Tibial nerve (tissue), 4 donors: ENCODE measurements at regions not wholly inside any gene's neighbourhood (a gene's known extent, or its start where the extent isn't known, plus 50 kb on each side); places are given as distances from the start of the nearest gene placed in this dataset.
"Not testable (repeated sequence)": the region's sequence is repeated elsewhere in the genome, so short reads cannot be mapped to it uniquely, and the experiment has no call there.

Source experiments
- DNase-seq, 2 donors: peaks; one replicate each; pipeline ENCODE4 v3.0.0-alpha.2; 2019; ENCODE audit warnings: low spot score in 2 of 2
- H3K27ac ChIP-seq, 4 donors: fragments of 200-600 bp; sonication (generic) in 3 of 4; one replicate each; pipeline ENCODE4 v1.5.1; 2017 to 2019; ENCODE audit warnings: mild to moderate bottlenecking in 1 of 4
- H3K27me3 ChIP-seq, 2 donors: fragments of 200-600 bp; sonication (generic) in 1 of 2; one replicate each; pipeline versions ENCODE4 v1.5.1 to v1.6.0; 2017 to 2019
- H3K36me3 ChIP-seq, 3 donors: fragments of 200-600 bp; sonication (generic); one replicate each; pipeline ENCODE4 v1.5.1; 2018 to 2019
- H3K4me1 ChIP-seq, 4 donors: fragments of 200-600 bp; sonication (generic) in 3 of 4; one replicate each; pipeline ENCODE4 v1.5.1; 2017 to 2019
- H3K4me3 ChIP-seq, 4 donors: fragments of 200-600 bp; sonication (generic) in 3 of 4; one replicate each; pipeline ENCODE4 v1.5.1; 2017 to 2019; ENCODE audit warnings: mild to moderate bottlenecking in 1 of 4, moderate library complexity in 1 of 4
- H3K9me3 ChIP-seq, 4 donors: fragments of 200-600 bp; sonication (generic) in 3 of 4; one replicate each; pipeline ENCODE4 v1.5.1; 2017 to 2019
- CTCF ChIP-seq, 5 experiments: fragments of 200-600 bp in 3 of 5; fragments of 450-650 bp in 2 of 5; sonication (generic) in 3 of 5; IDR thresholded peaks; one replicate each; pipeline ENCODE4 v1.5.1; 2016 to 2019; ENCODE audit warnings: antibody characterized with exemption in 5 of 5, mild to moderate bottlenecking in 3 of 5, moderate library complexity in 2 of 5
- EP300 ChIP-seq, 2 donors: sonication (generic); formaldehyde crosslinking; IDR thresholded peaks; one replicate each; pipeline ENCODE4 v1.6.1; 2017; ENCODE audit warnings: antibody characterized with exemption in 2 of 2, mild to moderate bottlenecking in 1 of 2
- POLR2A ChIP-seq, 2 donors: fragments of 450-650 bp; IDR thresholded peaks; one replicate each; pipeline ENCODE4 v1.6.1; 2017; ENCODE audit warnings: antibody characterized with exemption in 2 of 2, mild to moderate bottlenecking in 2 of 2, moderate library complexity in 2 of 2
- WGBS, 2 donors: methylation state at CpG; one replicate each; pipeline ENCODE4 v1.1.5; 2018; 5-methylcytosine and 5-hydroxymethylcytosine counted together

DNA sequence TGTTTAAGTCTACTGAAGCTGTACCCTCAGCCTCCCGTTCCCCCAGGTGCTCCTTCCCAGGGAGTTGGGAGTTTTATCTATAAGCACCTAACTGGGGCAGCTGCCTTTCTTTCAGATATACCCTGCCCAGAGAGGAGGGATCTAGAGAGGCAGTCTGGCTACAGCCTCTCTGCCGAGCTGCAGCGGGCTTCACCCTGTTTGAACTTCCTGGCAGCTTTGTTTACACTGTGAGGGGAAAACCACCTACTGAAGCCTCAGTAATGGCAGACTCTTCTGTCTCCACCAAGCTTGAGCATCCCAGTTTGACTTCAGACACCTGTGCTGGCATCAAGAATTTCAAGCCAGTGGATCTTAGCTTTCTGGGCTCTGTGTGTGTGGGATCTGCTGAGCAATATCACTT is 122.5 kb downstream of the MAGEE1 start:
- no peak overlapping the region for H3K27ac ChIP-seq
- H3K4me3 ChIP-seq, result no peak overlapping the region
- no peak for DNase-seq
- TF ChIP-seq EP300 (IDR thresholded peaks at IDR 0.05), result no peak
- no peak for TF ChIP-seq POLR2A (IDR thresholded peaks at IDR 0.05)
- no peak for TF ChIP-seq CTCF (IDR thresholded peaks at IDR 0.05)
- WGBS, 2 donors, result 60 to 73% methylated on average over 1 to 3 of the region's 3 CpGs
- no peaks in the 10 kb centered on the region for H3K27me3 ChIP-seq
- peaks cover 0 to 30% (median 5%) of the 10 kb centered on the region in 4 donors for H3K9me3 ChIP-seq
- H3K4me1 ChIP-seq, result no peaks in the 10 kb centered on the region
- H3K36me3 ChIP-seq, result no peaks in the 10 kb centered on the region

GRCh38 chrX:76555269-76555668 is 127.8 kb downstream of the MAGEE1 start:
- H3K36me3 ChIP-seq, result no peaks in the 10 kb centered on the region
- H3K4me3 ChIP-seq, result no peak overlapping the region
- no peak for TF ChIP-seq CTCF (IDR thresholded peaks at IDR 0.05)
- H3K9me3 ChIP-seq, result peaks cover 0 to 58% (median 13%) of the 10 kb centered on the region in 4 donors
- 59 to 72% methylated on average over 2 of the region's 2 CpGs for WGBS, 2 donors
- H3K4me1 ChIP-seq, result no peaks in the 10 kb centered on the region
- H3K27ac ChIP-seq, result no peak overlapping the region
- no peaks in the 10 kb centered on the region for H3K27me3 ChIP-seq
- no peak for DNase-seq

DNA sequence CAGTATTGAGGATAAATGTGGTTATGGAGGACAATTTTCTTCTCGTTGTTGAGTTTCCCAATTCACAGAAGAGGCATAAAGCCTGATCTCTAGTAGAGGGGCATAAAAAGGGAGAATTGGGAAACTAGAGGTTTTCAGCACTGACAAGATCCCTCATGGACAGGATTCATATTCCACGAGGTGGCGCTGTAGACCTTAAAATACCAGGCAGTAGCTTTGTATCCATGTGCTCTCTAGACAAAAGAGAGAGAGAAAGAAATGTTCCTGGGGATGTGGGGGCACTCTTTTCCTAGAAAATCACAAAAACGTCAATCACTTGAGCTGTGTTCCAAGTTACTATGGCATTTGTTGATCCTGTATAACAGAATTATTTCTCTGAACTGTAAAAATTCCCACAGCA is 128.3 kb downstream of the MAGEE1 start:
- WGBS, 2 donors, result 9 to 14% methylated on average over 4 of the region's 4 CpGs
- peaks cover 0 to 61% (median 13%) of the 10 kb centered on the region in 4 donors for H3K9me3 ChIP-seq
- DNase-seq, result no peak
- no peak for TF ChIP-seq CTCF (IDR thresholded peaks at IDR 0.05)
- no peak for TF ChIP-seq EP300 (IDR thresholded peaks at IDR 0.05)
- no peak for TF ChIP-seq POLR2A (IDR thresholded peaks at IDR 0.05)
- no peaks in the 10 kb centered on the region for H3K4me1 ChIP-seq
- no peak overlapping the region for H3K27ac ChIP-seq
- H3K27me3 ChIP-seq, result no peaks in the 10 kb centered on the region
- H3K4me3 ChIP-seq, result no peak overlapping the region
- no peaks in the 10 kb centered on the region for H3K36me3 ChIP-seq

DNA sequence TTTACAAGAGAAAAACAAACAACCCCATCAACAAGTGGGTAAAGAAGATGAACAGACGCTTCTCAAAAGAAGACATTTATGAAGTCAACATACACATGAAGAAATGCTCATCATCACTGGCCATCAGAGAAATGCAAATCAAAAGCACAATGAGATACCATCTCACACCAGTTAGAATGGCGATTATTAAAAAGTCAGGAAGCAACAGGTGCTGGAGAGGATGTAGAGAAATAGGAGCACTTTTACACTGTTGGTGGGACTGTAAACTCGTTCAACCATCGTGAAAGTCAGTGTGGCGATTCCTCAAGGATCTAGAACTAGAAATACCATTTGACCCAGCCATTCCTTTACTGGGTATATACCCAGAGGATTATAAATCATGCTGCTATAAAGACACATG is 137.3 kb downstream of the MAGEE1 start:
- H3K27me3 ChIP-seq, H3K4me1 ChIP-seq, DNase-seq, H3K36me3 ChIP-seq, H3K27ac ChIP-seq, H3K4me3 ChIP-seq: not testable (repeated sequence)
- 74 to 82% methylated on average over 5 of the region's 5 CpGs for WGBS, 2 donors
- peaks cover 0 to 53% (median 0%) of the 10 kb centered on the region in 4 donors for H3K9me3 ChIP-seq

GRCh38 chrX:76605390-76605789 is 177.9 kb downstream of the MAGEE1 start:
- WGBS, 2 donors, result 54 to 78% methylated on average over 1 of the region's 1 CpG
- no peak for DNase-seq
- Histone ChIP-seq H3K4me3 (no peak overlapping the region), H3K4me1 (no peaks in the 10 kb centered on the region), H3K36me3 (no peaks in the 10 kb centered on the region), H3K9me3 (peaks cover 0 to 3% (median 0%) of the 10 kb centered on the region in 4 donors), H3K27me3 (no peaks in the 10 kb centered on the region), H3K27ac (no peak overlapping the region)
- no peak for TF ChIP-seq EP300 (IDR thresholded peaks at IDR 0.05)
- no peak for TF ChIP-seq CTCF (IDR thresholded peaks at IDR 0.05)
- TF ChIP-seq POLR2A (IDR thresholded peaks at IDR 0.05), result no peak

DNA sequence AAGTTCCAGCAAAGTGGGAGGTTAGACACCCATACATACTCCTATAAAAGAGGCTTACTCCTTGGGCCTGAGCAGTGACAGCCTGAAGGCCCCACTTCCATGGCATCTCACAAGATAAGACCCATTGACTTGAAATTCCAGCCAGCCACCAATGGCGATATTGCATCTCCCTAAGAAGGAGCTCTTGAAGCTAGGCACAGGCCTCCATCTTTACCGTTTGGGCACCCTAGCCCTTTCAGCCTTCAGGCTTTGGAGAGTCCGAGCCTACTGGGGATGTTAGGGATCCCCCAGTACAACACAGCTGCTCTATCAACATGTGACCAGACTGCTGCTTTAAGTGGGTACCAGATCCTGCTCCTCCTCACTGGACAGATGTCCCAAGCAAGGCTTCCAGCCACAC is 189.5 kb downstream of the MAGEE1 start:
- TF ChIP-seq EP300 (IDR thresholded peaks at IDR 0.05), result no peak
- H3K36me3 ChIP-seq, result no peaks in the 10 kb centered on the region
- no peak for DNase-seq
- no peaks in the 10 kb centered on the region for H3K27me3 ChIP-seq
- no peaks in the 10 kb centered on the region for H3K4me1 ChIP-seq
- peaks cover 0 to 70% (median 5%) of the 10 kb centered on the region in 4 donors for H3K9me3 ChIP-seq
- no peak overlapping the region for H3K4me3 ChIP-seq
- H3K27ac ChIP-seq, result no peak overlapping the region
- WGBS, 2 donors, result 73 to 80% methylated on average over 1 to 3 of the region's 3 CpGs
